Endothelial cell of umbilical vein (primary cell): ENCODE measurements at regions not wholly inside any gene's neighbourhood (a gene's known extent, or its start where the extent isn't known, plus 50 kb on each side); places are given as distances from the start of the nearest gene placed in this dataset.
A peak's percentile ranks its signal among the peaks of the same experiment; 100 is the strongest.

Experiments
- BruUV-seq: library from RNA; stranded (reverse); fragments of 400-500 nt; replicated peaks from 2 replicates; lab custom pipeline; 2021; lab: Mats Ljungman, UMichigan
- CTCF ChIA-PET: fragments of 300-600, 350-600 bp; sonication (Branson Sonifier 250); formaldehyde crosslinking; loops from one replicate; lab custom pipeline; 2021; ENCODE audit warnings: antibody characterized with exemption, inconsistent platforms; lab: Charles Lee
- POLR2A ChIA-PET: fragments of 300-600, 350-600 bp; sonication (Branson Sonifier 250); formaldehyde crosslinking; loops from one replicate; lab custom pipeline; 2021; ENCODE audit warnings: antibody characterized with exemption, inconsistent platforms; lab: Charles Lee
- DNase-seq: peaks from one replicate; pipeline ENCODE4 v3.0.0-alpha.2; 2011; ENCODE audit warnings: low read depth, low spot score
- FAIRE-seq: peaks from 2 replicates; lab custom pipeline; 2011; peaks lifted over from hg19 to GRCh38; lab: Jason Lieb, UNC
- H2AFZ ChIP-seq: 2 replicates; pipeline ENCODE4 v1.6.0; 2012; ENCODE audit warnings: low read depth, low read length, control low read depth, inconsistent platforms
- H3K27ac ChIP-seq: 2 replicates; pipeline ENCODE4 v1.5.1; 2011; ENCODE audit warnings: low read depth, mild to moderate bottlenecking, control low read depth, low read length, moderate library complexity; ENCODE audit not compliant: insufficient read depth
- H3K27me3 ChIP-seq, 2 experiments: 2 replicates each; pipeline versions ENCODE4 v1.6.0 to v1.6.1; 2011; ENCODE audit warnings: low read length in 2 of 2, mixed read lengths in 1 of 2; ENCODE audit not compliant: control insufficient read depth in 2 of 2, insufficient read depth in 2 of 2
- H3K36me3 ChIP-seq, 2 experiments: 2 replicates in 1 of 2; 3 replicates in 1 of 2; pipeline ENCODE4 v1.5.1; 2011; ENCODE audit warnings: low read length in 2 of 2, mild to moderate bottlenecking in 1 of 2, moderate library complexity in 1 of 2; ENCODE audit not compliant: control insufficient read depth in 2 of 2, insufficient read depth in 2 of 2; ENCODE audit errors: extremely low read depth in 1 of 2
- H3K4me1 ChIP-seq: 3 replicates; pipeline ENCODE4 v1.5.1; 2011; ENCODE audit warnings: mild to moderate bottlenecking, low read length; ENCODE audit not compliant: control insufficient read depth, insufficient read depth; ENCODE audit errors: extremely low read depth
- H3K4me2 ChIP-seq: 2 replicates; pipeline ENCODE4 v1.6.1; 2011; ENCODE audit warnings: low read length, control low read depth, mixed read lengths; ENCODE audit not compliant: insufficient read depth
- H3K4me3 ChIP-seq, 3 experiments: fragments of 200-600 bp in 1 of 3; sonication (generic), shearing (Covaris generic) in 1 of 3; replicated peaks in 1 of 3; 2 replicates each; pipeline ENCODE4 v1.5.1; 2011 to 2016; ENCODE audit warnings: control low read depth in 3 of 3, low read length in 3 of 3, mild to moderate bottlenecking in 2 of 3, inconsistent platforms in 1 of 3, low read depth in 1 of 3, moderate library complexity in 1 of 3; ENCODE audit not compliant: insufficient read depth in 1 of 3
- H3K79me2 ChIP-seq: 2 replicates; pipeline ENCODE4 v1.6.0; 2012; ENCODE audit warnings: low read length, inconsistent platforms; ENCODE audit not compliant: control insufficient read depth, insufficient read depth
- H3K9ac ChIP-seq: replicated peaks from 2 replicates; pipeline ENCODE3; 2011; ENCODE audit warnings: low read length, control low read depth; ENCODE audit not compliant: insufficient read depth; ENCODE audit errors: extremely low read depth
- H3K9me1 ChIP-seq: replicated peaks from 3 replicates; pipeline ENCODE4 v1.6.0; 2011; ENCODE audit warnings: mild to moderate bottlenecking, low read length; ENCODE audit not compliant: control insufficient read depth, insufficient read depth; ENCODE audit errors: extremely low read depth
- H3K9me3 ChIP-seq: replicated peaks from 2 replicates; pipeline ENCODE4 v1.5.1; 2012; ENCODE audit warnings: low read length, inconsistent platforms; ENCODE audit not compliant: control insufficient read depth, insufficient read depth
- H4K20me1 ChIP-seq: replicated peaks from 2 replicates; pipeline ENCODE3; 2011; ENCODE audit warnings: mild to moderate bottlenecking, low read length; ENCODE audit not compliant: control insufficient read depth, insufficient read depth; ENCODE audit errors: extremely low read depth
- EZH2 ChIP-seq: IDR thresholded peaks from 2 replicates; pipeline ENCODE4 v1.6.1; 2012; ENCODE audit warnings: borderline replicate concordance, low read depth, mild to moderate bottlenecking, moderate library complexity, low read length, inconsistent platforms; ENCODE audit not compliant: severe bottlenecking
- FOS ChIP-seq: IDR thresholded peaks from 2 replicates; pipeline ENCODE4 v1.6.1; 2011; ENCODE audit warnings: mild to moderate bottlenecking, low read length, moderate library complexity, borderline replicate concordance; ENCODE audit not compliant: insufficient read depth
- GATA2 ChIP-seq: IDR thresholded peaks from 2 replicates; pipeline ENCODE4 v1.7.0; 2011; ENCODE audit warnings: low read depth, mild to moderate bottlenecking, moderate library complexity, mixed read lengths, low read length; ENCODE audit not compliant: insufficient read length, insufficient read depth
- JUN ChIP-seq: IDR thresholded peaks from 2 replicates; pipeline ENCODE4 v1.6.1; 2011; ENCODE audit warnings: borderline replicate concordance, low read depth; ENCODE audit not compliant: insufficient read length, insufficient read depth
- MYC ChIP-seq: IDR thresholded peaks from one replicate; pipeline ENCODE4 v1.6.1; 2011; ENCODE audit warnings: mild to moderate bottlenecking, low read depth, low read length
- POLR2A ChIP-seq: IDR thresholded peaks from 2 replicates; pipeline ENCODE4 v1.6.1; 2012; ENCODE audit warnings: low read depth, mild to moderate bottlenecking, control low read depth, low read length
- POLR2AphosphoS5 ChIP-seq: IDR thresholded peaks from 2 replicates; pipeline ENCODE4 v1.6.1; 2012; ENCODE audit warnings: low read depth, mild to moderate bottlenecking, control low read depth, low read length, moderate library complexity; ENCODE audit not compliant: insufficient read depth
- dilution Hi-C: fragments of 300-500 bp; cut with MboI; formaldehyde crosslinking; loops from one replicate; pipeline ENCODE4 v1.15.0; 2019; ENCODE audit warnings: low sequenced_read_pairs; ENCODE audit not compliant: extremely low pct_ligation_motif_present
- intact Hi-C: fragments of 100-400 bp; cut with micrococcal nuclease; formaldehyde crosslinking; loops from one replicate; pipeline ENCODE4 v1.10.0; 2022
- TF ChIP-seq, protein P1 (sequence below), 2 donors: IDR thresholded peaks; 1 replicate in 1 of 2; 2 replicates in 1 of 2; pipeline ENCODE4 v1.5.1; 2011; ENCODE audit warnings: low read length in 2 of 2, mild to moderate bottlenecking in 2 of 2, moderate library complexity in 2 of 2, control low read depth in 1 of 2, inconsistent platforms in 1 of 2, low read depth in 1 of 2; ENCODE audit not compliant: insufficient read depth in 1 of 2; ENCODE audit errors: extremely low read depth in 1 of 2
- TF ChIP-seq, protein P2 (sequence below): IDR thresholded peaks from 2 replicates; pipeline ENCODE4 v1.6.1; 2011; ENCODE audit not compliant: insufficient read depth, insufficient read length

DNA sequence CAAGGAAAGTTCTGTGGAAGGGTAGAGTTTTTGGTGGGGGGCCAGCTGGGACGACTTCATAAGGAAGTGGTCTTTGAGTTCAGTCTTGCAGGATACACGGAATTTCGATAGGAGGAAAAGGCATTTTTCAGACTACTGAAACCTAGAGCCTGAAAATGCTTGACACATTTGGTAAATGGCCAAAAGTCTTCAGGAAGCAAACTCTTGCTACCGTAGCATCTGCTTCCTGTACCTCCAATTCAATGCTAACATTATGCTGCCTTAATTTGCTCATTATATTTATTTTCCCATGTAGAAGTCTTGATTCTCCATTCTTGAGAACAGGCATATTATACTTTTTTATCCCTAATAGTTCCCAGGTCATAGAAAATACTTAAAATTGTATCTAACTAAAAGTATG, 129.3 kb upstream of the MED13 start:
- no TSS peak for BruUV-seq
- H3K9me3 ChIP-seq = no peaks in the 10 kb centered on the region
- ChIA-PET POLR2A (no interaction called here), CTCF (no interaction called here)
- H3K36me3 ChIP-seq = no peaks in the 10 kb centered on the region
- no peak overlapping the region for H2AFZ ChIP-seq
- intact Hi-C loops (no loop called here), dilution Hi-C loops (no loop called here)
- no peak overlapping the region for H3K4me2 ChIP-seq
- H3K79me2 ChIP-seq = no peaks in the 10 kb centered on the region
- H3K27ac ChIP-seq = no peak overlapping the region
- H3K4me1 ChIP-seq = no peaks in the 10 kb centered on the region
- H3K9me1 ChIP-seq = no peaks in the 10 kb centered on the region
- H3K9ac ChIP-seq = no peak overlapping the region
- H3K27me3 ChIP-seq = no peaks in the 10 kb centered on the region
- DNase-seq (peak; percentile 66), FAIRE-seq (peak; percentile 83)
- H4K20me1 ChIP-seq = no peaks in the 10 kb centered on the region
- H3K4me3 ChIP-seq = no peak overlapping the region
- TF ChIP-seq POLR2AphosphoS5 (no peak), JUN (no peak), MYC (no peak), POLR2A (no peak), GATA2 (no peak), FOS (no peak), EZH2 (no peak)
- TF ChIP-seq, protein P1, sequence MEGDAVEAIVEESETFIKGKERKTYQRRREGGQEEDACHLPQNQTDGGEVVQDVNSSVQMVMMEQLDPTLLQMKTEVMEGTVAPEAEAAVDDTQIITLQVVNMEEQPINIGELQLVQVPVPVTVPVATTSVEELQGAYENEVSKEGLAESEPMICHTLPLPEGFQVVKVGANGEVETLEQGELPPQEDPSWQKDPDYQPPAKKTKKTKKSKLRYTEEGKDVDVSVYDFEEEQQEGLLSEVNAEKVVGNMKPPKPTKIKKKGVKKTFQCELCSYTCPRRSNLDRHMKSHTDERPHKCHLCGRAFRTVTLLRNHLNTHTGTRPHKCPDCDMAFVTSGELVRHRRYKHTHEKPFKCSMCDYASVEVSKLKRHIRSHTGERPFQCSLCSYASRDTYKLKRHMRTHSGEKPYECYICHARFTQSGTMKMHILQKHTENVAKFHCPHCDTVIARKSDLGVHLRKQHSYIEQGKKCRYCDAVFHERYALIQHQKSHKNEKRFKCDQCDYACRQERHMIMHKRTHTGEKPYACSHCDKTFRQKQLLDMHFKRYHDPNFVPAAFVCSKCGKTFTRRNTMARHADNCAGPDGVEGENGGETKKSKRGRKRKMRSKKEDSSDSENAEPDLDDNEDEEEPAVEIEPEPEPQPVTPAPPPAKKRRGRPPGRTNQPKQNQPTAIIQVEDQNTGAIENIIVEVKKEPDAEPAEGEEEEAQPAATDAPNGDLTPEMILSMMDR (IDR thresholded peaks at IDR 0.05; ENCODE audit: extremely low read depth in 1 of 2, insufficient read depth in 1 of 2, low read depth in 1 of 2, low read length in 2 of 2) = no peak
- TF ChIP-seq, protein P2, sequence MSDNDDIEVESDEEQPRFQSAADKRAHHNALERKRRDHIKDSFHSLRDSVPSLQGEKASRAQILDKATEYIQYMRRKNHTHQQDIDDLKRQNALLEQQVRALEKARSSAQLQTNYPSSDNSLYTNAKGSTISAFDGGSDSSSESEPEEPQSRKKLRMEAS = no peak
